ENCODE measurements at regions not wholly inside any gene's neighbourhood (a gene's known extent, or its start where the extent isn't known, plus 50 kb on each side); places are given as distances from the start of the nearest gene placed in this dataset.

DNA sequence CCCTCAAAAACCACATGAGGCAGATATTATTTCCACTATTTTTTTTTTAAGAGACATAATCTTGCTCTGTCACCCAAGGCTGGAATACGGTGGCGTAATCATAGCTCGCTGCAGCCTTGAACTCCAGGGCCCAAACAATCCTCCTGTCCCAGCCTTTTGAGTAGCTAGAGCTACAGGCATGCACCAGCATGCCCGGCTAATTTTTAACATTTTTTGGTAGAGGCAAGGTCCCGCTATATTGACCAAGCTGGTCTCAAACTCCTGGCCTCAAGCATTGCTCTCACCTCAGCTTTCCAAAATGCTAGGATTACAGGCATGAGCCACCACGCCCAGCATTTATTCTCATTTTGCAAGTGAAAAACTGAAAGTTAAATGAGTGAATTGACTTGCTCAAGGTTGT, 50.8 kb upstream of the PIAS1 start:
- no peak for DNase-seq
- no peaks in the 10 kb centered on the region for H3K36me3 ChIP-seq (ENCODE audit: control insufficient read depth, insufficient read depth, low read length)
- H3K4me1 ChIP-seq (ENCODE audit: control insufficient read depth, insufficient read depth, low read length), result no peaks in the 10 kb centered on the region
- no peaks in the 10 kb centered on the region for H3K9me3 ChIP-seq (replicated peaks; ENCODE audit: control insufficient read depth, low read depth, low read length)
- no peak overlapping the region for H3K4me3 ChIP-seq (ENCODE audit: low read length)
- WGBS (ENCODE audit: insufficient coverage), result 98% methylated on average over 5 of the region's 6 CpGs
- no peak overlapping the region for H3K27ac ChIP-seq (ENCODE audit: low read length)
- H3K27me3 ChIP-seq (ENCODE audit: control insufficient read depth, insufficient read depth, low read length), result no peaks in the 10 kb centered on the region
